ENCODE measurements at regions not wholly inside any gene's neighbourhood (a gene's known extent, or its start where the extent isn't known, plus 50 kb on each side); places are given as distances from the start of the nearest gene placed in this dataset.

DNA sequence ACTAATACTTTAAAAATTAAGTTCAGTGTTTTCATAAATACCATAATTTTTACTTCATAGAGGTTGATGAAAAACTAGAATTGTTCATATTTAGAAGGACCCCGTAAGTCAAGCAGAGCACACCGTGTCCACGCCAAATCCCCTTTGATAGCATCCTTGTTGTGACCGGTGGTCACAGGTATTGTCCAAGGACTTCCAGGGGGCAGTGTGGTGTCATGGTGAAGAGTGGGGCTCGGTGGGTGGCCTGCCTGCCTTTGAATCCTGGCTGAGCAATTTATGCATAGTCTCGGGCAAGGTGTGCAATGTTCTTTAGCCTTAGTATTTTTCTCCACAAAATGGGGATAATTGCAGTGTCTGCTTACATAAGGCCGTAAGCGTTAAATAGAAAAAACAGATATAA is 169.9 kb downstream of the KTN1 start:
- Histone ChIP-seq H3K4me1 (peaks cover 24% of the 10 kb centered on the region), H3K27ac (no peak overlapping the region), H3K4me3 (no peak overlapping the region), H3K36me3 (no peaks in the 10 kb centered on the region), H3K27me3 (no peaks in the 10 kb centered on the region), H3K9me3 (no peaks in the 10 kb centered on the region)
- TF ChIP-seq POLR2AphosphoS5 (IDR thresholded peaks at IDR 0.05) (no peak), POLR2A (IDR thresholded peaks at IDR 0.05) (no peak), EP300 (IDR thresholded peaks at IDR 0.05) (no peak)
- TF ChIP-seq, protein P1, sequence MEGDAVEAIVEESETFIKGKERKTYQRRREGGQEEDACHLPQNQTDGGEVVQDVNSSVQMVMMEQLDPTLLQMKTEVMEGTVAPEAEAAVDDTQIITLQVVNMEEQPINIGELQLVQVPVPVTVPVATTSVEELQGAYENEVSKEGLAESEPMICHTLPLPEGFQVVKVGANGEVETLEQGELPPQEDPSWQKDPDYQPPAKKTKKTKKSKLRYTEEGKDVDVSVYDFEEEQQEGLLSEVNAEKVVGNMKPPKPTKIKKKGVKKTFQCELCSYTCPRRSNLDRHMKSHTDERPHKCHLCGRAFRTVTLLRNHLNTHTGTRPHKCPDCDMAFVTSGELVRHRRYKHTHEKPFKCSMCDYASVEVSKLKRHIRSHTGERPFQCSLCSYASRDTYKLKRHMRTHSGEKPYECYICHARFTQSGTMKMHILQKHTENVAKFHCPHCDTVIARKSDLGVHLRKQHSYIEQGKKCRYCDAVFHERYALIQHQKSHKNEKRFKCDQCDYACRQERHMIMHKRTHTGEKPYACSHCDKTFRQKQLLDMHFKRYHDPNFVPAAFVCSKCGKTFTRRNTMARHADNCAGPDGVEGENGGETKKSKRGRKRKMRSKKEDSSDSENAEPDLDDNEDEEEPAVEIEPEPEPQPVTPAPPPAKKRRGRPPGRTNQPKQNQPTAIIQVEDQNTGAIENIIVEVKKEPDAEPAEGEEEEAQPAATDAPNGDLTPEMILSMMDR (IDR thresholded peaks at IDR 0.05): no peak
- WGBS: 95% methylated on average over 8 of the region's 8 CpGs
- no peak for DNase-seq (ENCODE audit: low spot score in 2 of 2)

- no peaks in the 10 kb centered on the region for H3K27me3 ChIP-seq
- peaks cover 20% of the 10 kb centered on the region for H3K4me1 ChIP-seq
- DNase-seq (ENCODE audit: low spot score in 2 of 2): no peak
- H3K36me3 ChIP-seq: no peaks in the 10 kb centered on the region
- H3K9me3 ChIP-seq: no peaks in the 10 kb centered on the region
- H3K4me3 ChIP-seq: no peak overlapping the region
- TF ChIP-seq POLR2A (IDR thresholded peaks at IDR 0.05) (no peak), EP300 (IDR thresholded peaks at IDR 0.05) (no peak), POLR2AphosphoS5 (IDR thresholded peaks at IDR 0.05) (no peak)
- TF ChIP-seq, protein P1 (IDR thresholded peaks at IDR 0.05): no peak
- H3K27ac ChIP-seq: no peak overlapping the region
- WGBS: 71% methylated on average over 7 of the region's 7 CpGs
Observed at GRCh38 chr14:55752580-55753390, 172.8 kb downstream of the KTN1 start.

DNA sequence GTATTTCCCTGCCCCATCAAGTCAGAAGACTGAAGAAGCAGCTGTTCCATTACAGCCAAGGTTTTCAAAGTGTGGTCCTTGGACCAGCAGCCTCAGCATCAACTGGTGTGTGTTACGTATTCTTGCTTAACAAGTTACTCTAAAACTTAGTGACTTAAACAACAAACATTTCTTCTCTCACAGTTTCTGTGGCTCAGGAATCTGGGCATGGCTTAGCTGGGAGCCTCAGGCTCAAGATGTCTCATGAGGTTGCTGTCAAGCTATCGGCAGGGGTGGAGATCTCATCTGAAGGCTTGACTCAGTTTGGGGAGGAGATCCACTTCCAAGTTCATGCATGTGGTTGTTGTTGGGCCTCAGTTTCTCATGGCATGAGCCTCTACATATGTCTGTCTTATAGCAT is 174.5 kb downstream of the KTN1 start:
- Histone ChIP-seq H3K27me3 (no peaks in the 10 kb centered on the region), H3K27ac (no peak overlapping the region), H3K4me3 (no peak overlapping the region), H3K4me1 (peaks cover 9% of the 10 kb centered on the region), H3K9me3 (no peaks in the 10 kb centered on the region), H3K36me3 (no peaks in the 10 kb centered on the region)
- no peak for DNase-seq (ENCODE audit: low spot score in 2 of 2)
- WGBS: 79% methylated on average over 2 of the region's 2 CpGs
- no peak for TF ChIP-seq POLR2A (IDR thresholded peaks at IDR 0.05)
- TF ChIP-seq, protein P1 (IDR thresholded peaks at IDR 0.05): no peak
- TF ChIP-seq EP300 (IDR thresholded peaks at IDR 0.05): no peak
- TF ChIP-seq POLR2AphosphoS5 (IDR thresholded peaks at IDR 0.05): no peak

- Histone ChIP-seq H3K9me3 (no peaks in the 10 kb centered on the region), H3K36me3 (no peaks in the 10 kb centered on the region), H3K27ac (no peak overlapping the region), H3K4me1 (peaks cover 7% of the 10 kb centered on the region), H3K4me3 (no peak overlapping the region), H3K27me3 (no peaks in the 10 kb centered on the region)
- TF ChIP-seq POLR2AphosphoS5 (IDR thresholded peaks at IDR 0.05) (no peak), POLR2A (IDR thresholded peaks at IDR 0.05) (no peak), EP300 (IDR thresholded peaks at IDR 0.05) (no peak)
- TF ChIP-seq, protein P1 (IDR thresholded peaks at IDR 0.05): no peak
- no peak for DNase-seq (ENCODE audit: low spot score in 2 of 2)
- WGBS: 96% methylated on average over 5 of the region's 5 CpGs
Observed at GRCh38 chr14:55754871-55755270, 174.9 kb downstream of the KTN1 start.

DNA sequence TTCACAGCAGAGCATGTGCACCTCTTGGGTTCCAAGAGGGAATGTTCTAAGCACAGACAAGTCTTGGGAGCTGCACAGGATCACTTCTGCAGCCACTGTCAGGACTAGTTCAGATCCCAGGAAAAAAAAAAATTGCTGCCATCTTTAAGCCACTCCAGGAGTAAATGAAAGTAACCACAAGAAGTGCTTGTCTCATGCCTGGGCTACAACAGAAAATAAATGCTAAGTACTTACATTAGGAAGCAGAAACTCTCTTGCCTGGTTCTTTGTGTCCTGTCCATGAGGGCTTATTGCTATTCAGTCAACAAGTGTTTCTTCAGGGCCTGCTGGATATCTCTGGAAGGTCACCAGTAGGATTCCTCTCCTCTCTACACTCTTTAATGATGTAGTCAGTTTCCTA is 176.1 kb downstream of the KTN1 start:
- Histone ChIP-seq H3K4me3 (no peak overlapping the region), H3K4me1 (peaks cover 7% of the 10 kb centered on the region), H3K27ac (no peak overlapping the region), H3K27me3 (no peaks in the 10 kb centered on the region), H3K9me3 (no peaks in the 10 kb centered on the region), H3K36me3 (no peaks in the 10 kb centered on the region)
- no peak for TF ChIP-seq POLR2A (IDR thresholded peaks at IDR 0.05)
- TF ChIP-seq, protein P1 (IDR thresholded peaks at IDR 0.05): no peak
- no peak for TF ChIP-seq EP300 (IDR thresholded peaks at IDR 0.05)
- no peak for TF ChIP-seq POLR2AphosphoS5 (IDR thresholded peaks at IDR 0.05)
- DNase-seq (ENCODE audit: low spot score in 2 of 2): no peak
